DND-41 (cell line): ENCODE measurements at regions not wholly inside any gene's neighbourhood (a gene's known extent, or its start where the extent isn't known, plus 50 kb on each side); places are given as distances from the start of the nearest gene placed in this dataset.

Experiments
- EZH2 ChIP-seq: IDR thresholded peaks from 3 replicates; pipeline ENCODE4 v1.6.1; 2012; ENCODE audit warnings: borderline replicate concordance, low read depth, mild to moderate bottlenecking, moderate library complexity, low read length, inconsistent platforms; ENCODE audit not compliant: severe bottlenecking
- TF ChIP-seq, protein P1 (sequence below): IDR thresholded peaks from 2 replicates; pipeline ENCODE4 v1.5.1; 2012; ENCODE audit warnings: borderline replicate concordance, low read length, moderate library complexity, mild to moderate bottlenecking; ENCODE audit not compliant: poor library complexity, severe bottlenecking; ENCODE audit errors: extremely low read depth

DNA sequence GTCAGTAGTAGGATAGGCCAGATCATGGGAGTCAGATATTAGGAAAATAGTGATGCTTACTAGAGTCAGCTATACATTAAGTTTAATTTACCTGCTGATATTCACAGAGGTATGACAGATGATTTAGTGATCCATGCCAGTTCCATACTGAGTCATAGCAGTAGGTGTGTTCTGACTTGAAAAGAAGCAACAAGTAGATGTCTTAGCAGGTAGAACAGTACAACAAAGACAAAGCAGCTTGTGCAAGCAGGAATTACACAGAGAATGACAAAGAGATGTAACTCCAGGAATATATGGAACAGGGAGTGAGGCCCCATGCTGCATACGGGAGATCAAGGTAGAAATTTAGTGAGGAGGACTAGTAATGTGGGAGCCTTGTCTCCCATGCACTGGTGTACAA, 556.9 kb downstream of the SLC16A7 start:
- TF ChIP-seq, protein P1, sequence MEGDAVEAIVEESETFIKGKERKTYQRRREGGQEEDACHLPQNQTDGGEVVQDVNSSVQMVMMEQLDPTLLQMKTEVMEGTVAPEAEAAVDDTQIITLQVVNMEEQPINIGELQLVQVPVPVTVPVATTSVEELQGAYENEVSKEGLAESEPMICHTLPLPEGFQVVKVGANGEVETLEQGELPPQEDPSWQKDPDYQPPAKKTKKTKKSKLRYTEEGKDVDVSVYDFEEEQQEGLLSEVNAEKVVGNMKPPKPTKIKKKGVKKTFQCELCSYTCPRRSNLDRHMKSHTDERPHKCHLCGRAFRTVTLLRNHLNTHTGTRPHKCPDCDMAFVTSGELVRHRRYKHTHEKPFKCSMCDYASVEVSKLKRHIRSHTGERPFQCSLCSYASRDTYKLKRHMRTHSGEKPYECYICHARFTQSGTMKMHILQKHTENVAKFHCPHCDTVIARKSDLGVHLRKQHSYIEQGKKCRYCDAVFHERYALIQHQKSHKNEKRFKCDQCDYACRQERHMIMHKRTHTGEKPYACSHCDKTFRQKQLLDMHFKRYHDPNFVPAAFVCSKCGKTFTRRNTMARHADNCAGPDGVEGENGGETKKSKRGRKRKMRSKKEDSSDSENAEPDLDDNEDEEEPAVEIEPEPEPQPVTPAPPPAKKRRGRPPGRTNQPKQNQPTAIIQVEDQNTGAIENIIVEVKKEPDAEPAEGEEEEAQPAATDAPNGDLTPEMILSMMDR = no peak
- no peak for TF ChIP-seq EZH2
